SU-DHL-6 (cell line): ENCODE measurements at regions not wholly inside any gene's neighbourhood (a gene's known extent, or its start where the extent isn't known, plus 50 kb on each side); places are given as distances from the start of the nearest gene placed in this dataset.

Experiments used
- H2AFZ ChIP-seq: fragments of 200-600 bp; sonication (generic); 2 replicates; pipeline ENCODE4 v1.6.1; 2014; ENCODE audit warnings: low read depth, mild to moderate bottlenecking, moderate library complexity, mixed read lengths, antibody characterized with exemption, low read length; ENCODE audit not compliant: severe bottlenecking
- H3F3A ChIP-seq: fragments of 200-600 bp; shearing (Covaris generic); 2 replicates; pipeline ENCODE4 v1.6.0; 2016; ENCODE audit warnings: antibody characterized with exemption, mild to moderate bottlenecking; ENCODE audit not compliant: insufficient read depth
- H3K27ac ChIP-seq: fragments of 200-600 bp; sonication (generic); 2 replicates; pipeline ENCODE4 v1.5.1; 2016; ENCODE audit warnings: low read depth, mild to moderate bottlenecking, low read length, moderate library complexity, mixed read lengths
- H3K27me3 ChIP-seq: fragments of 200-600 bp; sonication (generic), shearing (Covaris generic); 2 replicates; pipeline ENCODE4 v1.6.0; 2014; ENCODE audit warnings: mild to moderate bottlenecking, low read length
- H3K36me3 ChIP-seq: fragments of 200-600 bp; sonication (generic); 2 replicates; pipeline ENCODE4 v1.6.1; 2014; ENCODE audit warnings: mild to moderate bottlenecking, low read length, mixed read lengths
- H3K4me2 ChIP-seq: fragments of 300-600, 200-600 bp; shearing (Covaris generic), sonication (generic); 2 replicates; pipeline ENCODE4 v1.6.0; 2014; ENCODE audit warnings: low read length, low read depth, mild to moderate bottlenecking; ENCODE audit not compliant: poor library complexity, severe bottlenecking
- H3K4me3 ChIP-seq: fragments of 200-600 bp; sonication (generic); 2 replicates; pipeline ENCODE4 v1.5.1; 2014; ENCODE audit warnings: antibody characterized with exemption, low read length, mild to moderate bottlenecking, mixed read lengths; ENCODE audit not compliant: insufficient read depth, poor library complexity, severe bottlenecking
- H3K79me2 ChIP-seq: fragments of 200-600 bp; sonication (generic); 2 replicates; pipeline ENCODE4 v1.6.1; 2014; ENCODE audit warnings: mild to moderate bottlenecking, low read length, moderate library complexity; ENCODE audit not compliant: insufficient read depth
- H3K9ac ChIP-seq: fragments of 200-600 bp; sonication (generic); 2 replicates; pipeline ENCODE4 v1.7.0; 2014; ENCODE audit warnings: mild to moderate bottlenecking, low read length
- H3K9me2 ChIP-seq: fragments of 200-600 bp; sonication (generic); replicated peaks from 2 replicates; pipeline ENCODE4 v1.6.1; 2014; ENCODE audit warnings: low read length; ENCODE audit not compliant: insufficient read depth
- H3K9me3 ChIP-seq: fragments of 200-600 bp; sonication (generic); 2 replicates; pipeline ENCODE4 v1.6.1; 2014; ENCODE audit warnings: low read length, mixed read lengths; ENCODE audit not compliant: insufficient read depth
- H4K20me1 ChIP-seq: fragments of 200-600 bp; sonication (generic); 2 replicates; pipeline ENCODE4 v1.6.1; 2014; ENCODE audit warnings: low read depth, mild to moderate bottlenecking, antibody characterized with exemption, low read length, moderate library complexity, mixed read lengths
- CTCF ChIP-seq: fragments of 200-600 bp; sonication (generic); IDR thresholded peaks from one replicate; pipeline ENCODE4 v1.5.1; 2017; ENCODE audit warnings: antibody characterized with exemption, mild to moderate bottlenecking, low read length, moderate library complexity; ENCODE audit not compliant: insufficient read depth, poor library complexity, severe bottlenecking
- EZH2phosphoT487 ChIP-seq: fragments of 200-600 bp; sonication (generic), shearing (Covaris generic); conservative IDR thresholded peaks from 2 replicates; pipeline ENCODE4 v1.6.1; 2018; ENCODE audit warnings: mild to moderate bottlenecking, antibody characterized with exemption, low read length, moderate library complexity, mixed read lengths

GRCh38 chr15:96502196-96502595 lies 171.7 kb downstream of the NR2F2 start:
- Histone ChIP-seq H3K9me3 (no peaks in the 10 kb centered on the region), H3K36me3 (no peaks in the 10 kb centered on the region), H3K27ac (no peak overlapping the region), H3K79me2 (no peaks in the 10 kb centered on the region), H2AFZ (no peak overlapping the region), H3F3A (no peaks in the 10 kb centered on the region), H3K4me3 (no peak overlapping the region), H4K20me1 (no peaks in the 10 kb centered on the region), H3K9me2 (no peaks in the 10 kb centered on the region), H3K4me2 (no peak overlapping the region), H3K9ac (no peak overlapping the region), H3K27me3 (no peaks in the 10 kb centered on the region)
- TF ChIP-seq CTCF (no peak), EZH2phosphoT487 (no peak)

GRCh38 chr15:96503276-96503675 lies 172.8 kb downstream of the NR2F2 start:
- no peak for TF ChIP-seq CTCF
- TF ChIP-seq EZH2phosphoT487 = no peak
- Histone ChIP-seq H4K20me1 (no peaks in the 10 kb centered on the region), H3K79me2 (no peaks in the 10 kb centered on the region), H2AFZ (no peak overlapping the region), H3K27ac (no peak overlapping the region), H3K36me3 (no peaks in the 10 kb centered on the region), H3K27me3 (no peaks in the 10 kb centered on the region), H3K9ac (no peak overlapping the region), H3K9me2 (no peaks in the 10 kb centered on the region), H3K9me3 (no peaks in the 10 kb centered on the region), H3K4me3 (no peak overlapping the region), H3K4me2 (no peak overlapping the region), H3F3A (no peaks in the 10 kb centered on the region)

- Histone ChIP-seq H3K9me2 (no peaks in the 10 kb centered on the region), H3K9ac (no peak overlapping the region), H3K36me3 (no peaks in the 10 kb centered on the region), H3K4me2 (no peak overlapping the region), H3K4me3 (no peak overlapping the region), H2AFZ (no peak overlapping the region), H3K27me3 (no peaks in the 10 kb centered on the region), H3K27ac (no peak overlapping the region), H3K79me2 (no peaks in the 10 kb centered on the region), H4K20me1 (no peaks in the 10 kb centered on the region), H3K9me3 (no peaks in the 10 kb centered on the region), H3F3A (no peaks in the 10 kb centered on the region)
- TF ChIP-seq EZH2phosphoT487 (no peak), CTCF (no peak)
Observed at GRCh38 chr15:96504371-96504770, 173.9 kb downstream of the NR2F2 start.

GRCh38 chr15:96505014-96505413 lies 174.5 kb downstream of the NR2F2 start:
- no peak for TF ChIP-seq EZH2phosphoT487
- no peak for TF ChIP-seq CTCF
- H3K9me3 ChIP-seq = no peaks in the 10 kb centered on the region
- H2AFZ ChIP-seq = no peak overlapping the region
- no peaks in the 10 kb centered on the region for H3K9me2 ChIP-seq
- no peak overlapping the region for H3K4me3 ChIP-seq
- no peak overlapping the region for H3K9ac ChIP-seq
- H3K36me3 ChIP-seq = no peaks in the 10 kb centered on the region
- H4K20me1 ChIP-seq = no peaks in the 10 kb centered on the region
- H3F3A ChIP-seq = no peaks in the 10 kb centered on the region
- no peaks in the 10 kb centered on the region for H3K79me2 ChIP-seq
- H3K27me3 ChIP-seq = no peaks in the 10 kb centered on the region
- H3K4me2 ChIP-seq = no peak overlapping the region
- H3K27ac ChIP-seq = no peak overlapping the region
